ENCODE measurements at regions not wholly inside any gene's neighbourhood (a gene's known extent, or its start where the extent isn't known, plus 50 kb on each side); places are given as distances from the start of the nearest gene placed in this dataset.

- DNase-seq (no peak), ATAC-seq (no peak)
These were observed 651.0 kb upstream of the ARPP21 start for GRCh38 chr3:34988296-34988695.

DNA sequence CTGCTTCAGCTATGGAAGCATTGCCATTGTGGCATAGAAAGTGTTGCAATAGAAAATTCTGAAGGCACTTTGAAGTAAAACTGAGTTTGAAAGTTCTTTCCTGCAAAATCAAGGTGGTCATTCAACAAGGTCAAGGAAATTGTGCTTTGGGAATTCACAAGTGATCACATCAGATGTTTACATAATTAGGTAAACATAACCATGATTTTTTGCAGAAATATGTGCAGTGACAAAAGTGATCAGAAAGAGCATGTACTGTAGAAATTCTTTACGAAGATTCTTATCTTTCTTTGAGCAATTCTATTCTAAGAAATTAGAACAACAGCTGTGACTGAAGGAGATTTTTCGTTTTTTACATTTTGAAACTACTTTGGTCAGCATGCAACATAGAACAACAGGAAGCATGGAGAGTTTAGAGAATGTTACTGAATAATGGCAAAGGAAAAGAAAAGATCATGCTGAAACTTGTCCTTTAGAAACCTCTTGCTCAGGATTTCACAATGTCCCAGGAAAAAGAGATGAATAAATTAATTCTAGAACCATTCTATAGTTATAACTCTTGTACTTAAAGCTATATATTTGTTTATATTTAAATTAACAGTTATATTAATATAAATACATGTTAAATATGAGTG lies 643.4 kb upstream of the ARPP21 start:
- no peak for DNase-seq
- no peak for ATAC-seq

- ATAC-seq (no peak), DNase-seq (no peak)
These were observed 640.4 kb upstream of the ARPP21 start for GRCh38 chr3:34998902-34999301.

GRCh38 chr3:35012214-35012613 lies 627.1 kb upstream of the ARPP21 start:
- ATAC-seq: no peak
- DNase-seq: no peak

GRCh38 chr3:35028157-35028556 lies 611.2 kb upstream of the ARPP21 start:
- DNase-seq (no peak), ATAC-seq (no peak)

- no peak for ATAC-seq
- no peak for DNase-seq
These were observed 596.9 kb upstream of the ARPP21 start for GRCh38 chr3:35042210-35042991.

GRCh38 chr3:35043040-35043439 lies 596.3 kb upstream of the ARPP21 start:
- DNase-seq (no peak), ATAC-seq (no peak)

DNA sequence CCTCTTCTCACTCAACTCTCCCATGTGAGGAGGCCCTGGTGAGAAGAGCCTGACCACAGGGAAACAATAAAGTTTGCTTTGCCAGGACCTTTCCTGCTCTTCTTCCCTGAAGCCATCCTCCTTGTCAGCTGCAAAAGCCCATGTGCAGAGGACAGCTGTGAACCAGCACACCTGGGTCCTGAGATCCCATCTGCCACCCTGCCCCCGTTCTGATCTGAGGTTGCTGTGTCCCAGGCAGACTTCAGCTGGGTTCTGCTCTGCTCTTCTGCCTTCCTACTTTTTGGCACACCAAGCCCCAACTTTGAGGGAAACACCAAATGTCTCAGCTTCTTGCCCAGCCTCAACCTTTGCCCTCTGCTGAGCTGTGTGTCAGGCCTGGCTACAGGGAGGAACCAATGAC lies 595.1 kb upstream of the ARPP21 start:
- ATAC-seq (no peak), DNase-seq (no peak)

GRCh38 chr3:35045118-35045517 lies 594.2 kb upstream of the ARPP21 start:
- ATAC-seq (no peak), DNase-seq (no peak)

DNA sequence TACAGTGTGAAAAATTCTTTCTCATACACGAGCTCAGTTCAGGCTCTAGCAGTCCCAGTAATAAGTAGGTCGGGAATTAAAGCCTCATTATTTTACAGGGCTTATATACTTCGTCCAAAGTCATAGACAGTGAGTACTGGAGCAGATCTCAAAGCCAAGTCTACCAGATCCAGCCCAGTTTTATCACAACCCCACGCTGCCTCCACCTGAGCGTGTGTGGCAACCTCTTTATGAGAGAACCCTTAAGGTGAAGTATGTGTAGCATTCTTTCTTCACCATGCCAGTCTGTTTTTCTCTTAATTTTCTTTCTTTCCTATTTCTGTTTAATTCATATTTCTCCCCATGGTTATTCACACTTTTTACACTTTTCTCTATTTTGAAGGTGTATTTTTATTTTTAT lies 574.6 kb upstream of the ARPP21 start:
- ATAC-seq (no peak), DNase-seq (no peak)

DNA sequence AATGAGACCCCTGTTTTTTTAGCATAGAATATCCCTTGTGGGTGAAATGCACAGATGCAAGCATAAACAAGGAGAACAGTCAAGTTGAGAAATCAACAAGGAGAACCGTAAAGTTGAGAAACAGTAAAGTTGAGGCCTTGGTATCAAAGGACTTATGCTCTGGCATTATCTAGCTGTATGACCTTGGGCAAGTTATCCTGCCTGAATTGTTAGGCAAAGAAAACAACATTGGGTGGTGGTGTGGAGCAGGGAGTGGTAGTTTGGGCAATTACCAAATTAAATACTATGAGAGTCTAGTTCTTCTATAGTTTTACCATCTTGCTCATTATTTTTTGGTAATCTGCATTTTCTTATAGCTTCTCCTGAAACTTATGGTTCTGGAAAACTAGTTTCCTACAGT lies 573.4 kb upstream of the ARPP21 start:
- no peak for ATAC-seq
- no peak for DNase-seq

GRCh38 chr3:35067750-35068149 lies 571.6 kb upstream of the ARPP21 start:
- no peak for DNase-seq
- no peak for ATAC-seq

GRCh38 chr3:35070088-35070487 lies 569.2 kb upstream of the ARPP21 start:
- ATAC-seq (no peak), DNase-seq (no peak)

GRCh38 chr3:35071772-35072171 lies 567.6 kb upstream of the ARPP21 start:
- no peak for ATAC-seq
- DNase-seq: no peak

DNA sequence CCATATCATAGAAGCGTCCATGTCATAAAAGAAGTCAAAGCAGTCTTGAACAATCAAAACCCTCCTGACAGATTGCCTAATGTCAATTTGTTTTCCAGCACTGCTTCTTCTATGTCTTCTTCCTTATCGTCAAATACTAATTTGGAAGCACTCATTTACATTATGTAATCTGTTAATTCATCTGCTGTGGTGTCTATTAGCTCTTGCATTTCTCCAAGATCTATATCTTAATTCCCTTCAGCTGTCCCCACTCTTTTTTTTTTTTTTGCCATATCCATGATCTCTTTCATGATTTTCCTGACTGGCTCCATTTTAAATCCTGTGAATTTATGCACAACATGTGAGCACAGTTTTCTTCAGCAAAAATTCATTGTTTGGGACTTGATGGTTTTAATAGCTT lies 560.5 kb upstream of the ARPP21 start:
- ATAC-seq: no peak
- no peak for DNase-seq

- DNase-seq: no peak
These were observed 559.9 kb upstream of the ARPP21 start for GRCh38 chr3:35079403-35079802.

GRCh38 chr3:35081899-35082298 lies 557.4 kb upstream of the ARPP21 start:
- no peak for ATAC-seq
- DNase-seq: no peak

More at GRCh38 chr3:35079403-35079802, 559.9 kb upstream of the ARPP21 start:
- no peak for ATAC-seq

DNA sequence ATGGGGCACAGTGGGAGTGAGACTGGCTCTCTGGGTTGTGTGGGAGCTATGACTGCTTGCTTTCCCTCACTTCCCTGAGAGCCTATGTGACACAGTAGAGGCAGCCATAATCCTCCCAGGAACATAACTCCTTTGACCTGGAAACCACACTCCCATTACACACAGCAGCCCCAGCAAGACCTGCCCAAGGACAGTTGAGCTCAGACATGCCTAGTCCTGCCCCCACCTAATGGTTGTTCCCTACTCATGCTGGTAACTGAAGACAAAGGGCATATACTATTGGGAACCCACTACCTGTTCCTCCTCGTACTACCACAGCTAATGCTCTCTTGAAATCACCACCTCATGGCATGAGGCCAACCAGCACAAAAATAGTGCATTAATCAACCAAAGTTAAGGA lies 550.4 kb upstream of the ARPP21 start:
- no peak for ATAC-seq

DNA sequence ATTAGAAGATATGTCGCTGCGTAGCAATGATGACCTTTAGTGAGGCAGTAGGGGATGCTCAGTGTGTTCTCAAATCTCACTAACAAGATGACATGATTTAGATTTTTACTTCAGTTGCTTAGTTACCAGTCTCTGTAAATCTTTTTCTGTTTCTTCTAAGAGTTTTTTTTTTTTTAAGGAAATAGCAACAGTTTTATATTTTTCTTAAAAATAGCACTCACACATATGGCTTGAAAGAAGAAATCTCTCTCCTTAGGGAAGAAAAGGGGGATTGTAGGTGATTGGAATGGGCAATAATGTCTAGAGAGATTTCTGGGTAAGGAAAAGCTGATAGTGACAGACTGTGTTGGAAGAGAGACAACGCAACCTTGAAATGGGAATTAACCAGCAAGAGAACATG lies 524.6 kb upstream of the ARPP21 start:
- ATAC-seq (no peak), DNase-seq (no peak)

More for the DNA sequence above, 550.4 kb upstream of the ARPP21 start:
- DNase-seq: no peak

- DNase-seq (no peak), ATAC-seq (no peak)
These were observed 519.3 kb upstream of the ARPP21 start for GRCh38 chr3:35120026-35120425.

GRCh38 chr3:35137612-35138011 lies 501.7 kb upstream of the ARPP21 start:
- DNase-seq: no peak
- ATAC-seq: peak; percentile 28

- DNase-seq: no peak
These were observed 497.9 kb upstream of the ARPP21 start for GRCh38 chr3:35141406-35141805.

DNA sequence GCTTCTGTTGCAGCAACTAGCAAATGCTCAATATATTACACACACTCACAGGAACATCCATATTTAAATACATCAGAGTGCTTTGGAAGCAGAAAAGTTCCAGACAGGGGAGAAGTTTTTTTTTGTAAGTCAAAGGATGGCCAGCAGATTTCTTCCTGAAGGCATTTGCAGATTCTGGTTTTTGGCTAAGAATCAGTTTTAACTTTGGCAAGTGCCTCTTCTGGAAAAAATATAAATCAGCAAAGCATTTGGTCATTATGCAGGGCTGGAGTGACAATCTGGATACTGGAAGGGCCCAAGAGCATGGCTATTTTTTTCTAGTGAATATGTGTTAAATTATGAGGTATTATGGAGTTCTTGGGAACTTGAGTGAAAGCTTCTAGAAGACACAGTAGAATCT lies 495.3 kb upstream of the ARPP21 start:
- no peak for ATAC-seq

More at GRCh38 chr3:35141406-35141805, 497.9 kb upstream of the ARPP21 start:
- ATAC-seq: no peak

More for the DNA sequence above, 495.3 kb upstream of the ARPP21 start:
- no peak for DNase-seq

Data from stimulated activated naive CD8-positive, alpha-beta T cell treated with anti-CD3 and anti-CD28 coated beads, Interleukin-15, Interleukin-2, amounts not matched to agents 100 U/mL and 50 U/mL, for 24 hours (primary cell).